ENCODE measurements at regions not wholly inside any gene's neighbourhood (a gene's known extent, or its start where the extent isn't known, plus 50 kb on each side); places are given as distances from the start of the nearest gene placed in this dataset.

- TF ChIP-seq, protein P1, sequence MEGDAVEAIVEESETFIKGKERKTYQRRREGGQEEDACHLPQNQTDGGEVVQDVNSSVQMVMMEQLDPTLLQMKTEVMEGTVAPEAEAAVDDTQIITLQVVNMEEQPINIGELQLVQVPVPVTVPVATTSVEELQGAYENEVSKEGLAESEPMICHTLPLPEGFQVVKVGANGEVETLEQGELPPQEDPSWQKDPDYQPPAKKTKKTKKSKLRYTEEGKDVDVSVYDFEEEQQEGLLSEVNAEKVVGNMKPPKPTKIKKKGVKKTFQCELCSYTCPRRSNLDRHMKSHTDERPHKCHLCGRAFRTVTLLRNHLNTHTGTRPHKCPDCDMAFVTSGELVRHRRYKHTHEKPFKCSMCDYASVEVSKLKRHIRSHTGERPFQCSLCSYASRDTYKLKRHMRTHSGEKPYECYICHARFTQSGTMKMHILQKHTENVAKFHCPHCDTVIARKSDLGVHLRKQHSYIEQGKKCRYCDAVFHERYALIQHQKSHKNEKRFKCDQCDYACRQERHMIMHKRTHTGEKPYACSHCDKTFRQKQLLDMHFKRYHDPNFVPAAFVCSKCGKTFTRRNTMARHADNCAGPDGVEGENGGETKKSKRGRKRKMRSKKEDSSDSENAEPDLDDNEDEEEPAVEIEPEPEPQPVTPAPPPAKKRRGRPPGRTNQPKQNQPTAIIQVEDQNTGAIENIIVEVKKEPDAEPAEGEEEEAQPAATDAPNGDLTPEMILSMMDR (IDR thresholded peaks at IDR 0.05) = no peak
- no peak for TF ChIP-seq POLR2A (IDR thresholded peaks at IDR 0.05; ENCODE audit: low read depth)
These were observed 203.3 kb upstream of the LHX5 start for GRCh38 chr12:113674996-113675395.

All from esophagus muscularis mucosa (tissue), 3 donors.